A549 (cell line): ENCODE measurements at regions not wholly inside any gene's neighbourhood (a gene's known extent, or its start where the extent isn't known, plus 50 kb on each side); places are given as distances from the start of the nearest gene placed in this dataset.

ENCODE experiments used
- CHD4 ChIP-seq: fragments of 200-600 bp; sonication (generic); IDR thresholded peaks from 2 replicates; pipeline ENCODE4 v1.6.1; 2016; ENCODE audit warnings: antibody characterized with exemption, mild to moderate bottlenecking, borderline replicate concordance
- CTCF ChIP-seq: fragments of >200 bp; sonication (Bioruptor Twin); formaldehyde crosslinking; IDR thresholded peaks from 3 replicates; pipeline ENCODE4 v1.5.1; 2016
- EP300 ChIP-seq, 2 experiments: fragments of >200 bp; sonication (Bioruptor Twin); formaldehyde crosslinking; IDR thresholded peaks; 2 replicates in 1 of 2; 3 replicates in 1 of 2; pipeline ENCODE4 v1.6.1; 2016 to 2017
- HEYL ChIP-seq: fragments of 250-450 bp; sonication (Bioruptor Pico); IDR thresholded peaks from 2 replicates; pipeline ENCODE4 v1.8.0; 2021; ENCODE audit warnings: mild to moderate bottlenecking, moderate library complexity
- HOXA7 ChIP-seq: fragments of 250-450 bp; sonication (Bioruptor Pico); IDR thresholded peaks from 2 replicates; pipeline ENCODE4 v1.5.0; 2020; ENCODE audit warnings: mild to moderate bottlenecking, moderate library complexity
- MAX ChIP-seq: IDR thresholded peaks from 2 replicates; pipeline ENCODE4 v1.6.1; 2012
- POLR2A ChIP-seq: IDR thresholded peaks from 2 replicates; pipeline ENCODE4 v1.6.1; 2012; ENCODE audit warnings: mild to moderate bottlenecking, low read length
- RFX5 ChIP-seq: fragments of 450-650 bp; IDR thresholded peaks from 2 replicates; pipeline ENCODE4 v1.7.1; 2014; ENCODE audit warnings: antibody characterized with exemption, mild to moderate bottlenecking, moderate library complexity
- SMC3 ChIP-seq: fragments of >200 bp; sonication (Bioruptor Twin); formaldehyde crosslinking; IDR thresholded peaks from 3 replicates; pipeline ENCODE4 v1.6.1; 2018; ENCODE audit warnings: inconsistent platforms
- TP53 ChIP-seq: fragments of 250-450 bp; sonication (Bioruptor Pico); IDR thresholded peaks from 2 replicates; pipeline ENCODE4 v1.5.0; 2021; ENCODE audit warnings: mild to moderate bottlenecking, moderate library complexity

- TF ChIP-seq CTCF (no peak), POLR2A (no peak), HEYL (CRISPR knock-in tag) (no peak), EP300 (IDR thresholded peaks at IDR 0.05) (no peak), TP53 (no peak), CHD4 (no peak), RFX5 (no peak), MAX (no peak), HOXA7 (CRISPR knock-in tag) (no peak), SMC3 (no peak)
Measured at GRCh38 chr9:108672475-108673190, 183.2 kb downstream of the ACTL7B start.
